Calu3 (cell line): ENCODE measurements at regions not wholly inside any gene's neighbourhood (a gene's known extent, or its start where the extent isn't known, plus 50 kb on each side); places are given as distances from the start of the nearest gene placed in this dataset.

ENCODE experiments used
- BruUV-seq: library from RNA; stranded (reverse); fragments of 400-500 nt; replicated peaks from 2 replicates; lab custom pipeline; 2021; lab: Mats Ljungman, UMichigan
- CTCF ChIA-PET: fragments of 300-600 bp; sonication (Branson Sonifier 250); formaldehyde crosslinking; loops from one replicate; lab custom pipeline; 2022; ENCODE audit warnings: antibody characterized with exemption; lab: Charles Lee
- DNase-seq: peaks from one replicate; pipeline ENCODE4 v3.0.0; 2022
- H3K27ac Mint-ChIP-seq: one replicate; pipeline ENCODE4 v1.8.0; 2022; ENCODE audit warnings: mixed read lengths; ENCODE audit not compliant: unreplicated experiment
- H3K27me3 Mint-ChIP-seq: one replicate; pipeline ENCODE4 v1.8.0; 2022; ENCODE audit warnings: mixed read lengths; ENCODE audit not compliant: unreplicated experiment
- H3K36me3 Mint-ChIP-seq: one replicate; pipeline ENCODE4 v1.8.0; 2022; ENCODE audit warnings: mild to moderate bottlenecking, moderate library complexity, mixed read lengths; ENCODE audit not compliant: insufficient read depth, unreplicated experiment
- H3K4me1 Mint-ChIP-seq: one replicate; pipeline ENCODE4 v1.8.0; 2022; ENCODE audit warnings: mild to moderate bottlenecking, low read depth, mixed read lengths; ENCODE audit not compliant: unreplicated experiment
- H3K4me3 Mint-ChIP-seq: one replicate; pipeline ENCODE4 v1.8.0; 2022; ENCODE audit warnings: mild to moderate bottlenecking, low read depth, moderate library complexity, mixed read lengths; ENCODE audit not compliant: unreplicated experiment
- H3K9me3 Mint-ChIP-seq: one replicate; pipeline ENCODE4 v1.8.0; 2022; ENCODE audit warnings: low read depth, mixed read lengths; ENCODE audit not compliant: unreplicated experiment
- intact Hi-C: fragments of 100-400 bp; cut with micrococcal nuclease; formaldehyde crosslinking; loops from one replicate; pipeline ENCODE4 v1.10.0; 2022; ENCODE audit not compliant: unreplicated experiment
- TF ChIP-seq, protein P1 (sequence below): fragments of 200-600 bp; IDR thresholded peaks from one replicate; pipeline ENCODE4 v1.8.0; 2022; ENCODE audit warnings: antibody characterized with exemption; ENCODE audit not compliant: unreplicated experiment

DNA sequence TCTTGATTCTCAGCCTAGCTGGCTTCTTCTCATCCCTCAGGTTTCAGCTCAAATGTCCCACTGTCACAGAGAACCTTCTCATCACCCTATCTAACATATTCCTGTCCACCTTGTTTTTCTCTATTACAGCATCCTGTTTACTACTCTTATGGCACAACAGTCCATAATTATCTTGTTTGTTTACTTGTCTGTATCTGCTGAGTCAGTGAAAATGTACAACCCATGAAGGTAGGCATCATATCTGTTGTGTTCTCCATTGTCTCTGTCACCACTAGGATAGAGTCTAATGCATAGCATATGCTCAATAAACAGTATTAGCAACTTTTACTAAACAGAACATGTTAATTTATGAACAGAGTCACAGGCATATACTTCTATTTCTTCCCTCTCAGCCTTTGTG lies 261.7 kb downstream of the ETAA1 start:
- H3K36me3 Mint-ChIP-seq = no peaks in the 10 kb centered on the region
- H3K4me3 Mint-ChIP-seq = no peak overlapping the region
- TF ChIP-seq, protein P1, sequence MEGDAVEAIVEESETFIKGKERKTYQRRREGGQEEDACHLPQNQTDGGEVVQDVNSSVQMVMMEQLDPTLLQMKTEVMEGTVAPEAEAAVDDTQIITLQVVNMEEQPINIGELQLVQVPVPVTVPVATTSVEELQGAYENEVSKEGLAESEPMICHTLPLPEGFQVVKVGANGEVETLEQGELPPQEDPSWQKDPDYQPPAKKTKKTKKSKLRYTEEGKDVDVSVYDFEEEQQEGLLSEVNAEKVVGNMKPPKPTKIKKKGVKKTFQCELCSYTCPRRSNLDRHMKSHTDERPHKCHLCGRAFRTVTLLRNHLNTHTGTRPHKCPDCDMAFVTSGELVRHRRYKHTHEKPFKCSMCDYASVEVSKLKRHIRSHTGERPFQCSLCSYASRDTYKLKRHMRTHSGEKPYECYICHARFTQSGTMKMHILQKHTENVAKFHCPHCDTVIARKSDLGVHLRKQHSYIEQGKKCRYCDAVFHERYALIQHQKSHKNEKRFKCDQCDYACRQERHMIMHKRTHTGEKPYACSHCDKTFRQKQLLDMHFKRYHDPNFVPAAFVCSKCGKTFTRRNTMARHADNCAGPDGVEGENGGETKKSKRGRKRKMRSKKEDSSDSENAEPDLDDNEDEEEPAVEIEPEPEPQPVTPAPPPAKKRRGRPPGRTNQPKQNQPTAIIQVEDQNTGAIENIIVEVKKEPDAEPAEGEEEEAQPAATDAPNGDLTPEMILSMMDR = no peak
- no peaks in the 10 kb centered on the region for H3K4me1 Mint-ChIP-seq
- CTCF ChIA-PET = no interaction called here
- DNase-seq = no peak
- no TSS peak for BruUV-seq
- H3K27ac Mint-ChIP-seq = no peak overlapping the region
- H3K9me3 Mint-ChIP-seq = peaks cover 9% of the 10 kb centered on the region
- no peaks in the 10 kb centered on the region for H3K27me3 Mint-ChIP-seq
- intact Hi-C loops = no loop called here

DNA sequence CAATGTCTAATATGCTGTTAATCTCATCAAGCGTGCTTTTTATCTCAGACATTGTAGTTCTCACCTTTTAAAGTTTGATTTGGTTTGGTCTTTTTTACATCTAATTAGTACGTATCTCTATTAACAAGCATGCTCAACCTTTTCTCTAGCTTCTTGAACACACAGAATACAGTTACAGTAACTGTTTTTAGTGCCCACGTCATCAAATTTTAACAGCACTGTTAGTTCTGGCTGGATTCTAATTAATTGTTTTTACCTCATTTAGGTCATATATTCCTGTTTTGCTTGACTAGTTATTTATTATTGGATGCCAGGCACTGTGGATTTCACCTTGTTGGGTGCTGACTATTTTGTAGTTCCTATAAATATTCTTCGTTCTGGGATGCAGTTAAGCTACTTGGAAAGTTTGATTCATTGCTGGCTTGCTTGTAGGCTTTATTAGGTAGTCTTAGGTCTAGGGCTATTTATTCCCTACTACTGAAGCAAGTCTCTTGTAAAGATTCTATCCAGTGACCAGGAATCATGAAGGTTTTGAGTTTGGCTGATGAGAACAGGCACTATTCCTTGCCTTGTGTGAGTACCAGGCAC lies 263.0 kb downstream of the ETAA1 start:
- no TSS peak for BruUV-seq
- Mint-ChIP-seq H3K9me3 (peaks cover 9% of the 10 kb centered on the region), H3K27me3 (no peaks in the 10 kb centered on the region), H3K36me3 (no peaks in the 10 kb centered on the region), H3K4me3 (no peak overlapping the region), H3K4me1 (no peaks in the 10 kb centered on the region), H3K27ac (no peak overlapping the region)
- CTCF ChIA-PET = no interaction called here
- intact Hi-C loops = no loop called here
- TF ChIP-seq, protein P1 = no peak
- DNase-seq = no peak

DNA sequence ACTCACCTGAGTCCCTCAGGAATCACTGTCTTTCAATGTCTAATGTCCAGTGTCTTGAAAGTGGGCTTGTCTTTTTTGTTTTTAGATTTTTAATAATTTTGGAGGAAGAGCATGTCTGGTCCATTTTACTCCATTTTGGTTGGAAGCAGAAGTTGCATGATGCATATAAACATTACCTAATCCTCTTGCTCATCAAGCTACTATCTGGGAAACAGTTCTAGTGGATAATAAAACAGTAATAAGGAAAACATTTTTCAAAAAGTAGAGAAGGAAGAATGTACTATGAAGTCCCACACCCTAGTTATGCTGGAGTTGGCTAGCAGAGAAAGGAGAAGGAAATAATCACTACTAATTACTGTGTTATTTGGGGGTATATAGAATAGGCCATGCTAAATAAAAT lies 263.7 kb downstream of the ETAA1 start:
- peaks cover 9% of the 10 kb centered on the region for H3K9me3 Mint-ChIP-seq
- no peaks in the 10 kb centered on the region for H3K4me1 Mint-ChIP-seq
- TF ChIP-seq, protein P1 = no peak
- no peak overlapping the region for H3K4me3 Mint-ChIP-seq
- BruUV-seq = no TSS peak
- H3K36me3 Mint-ChIP-seq = no peaks in the 10 kb centered on the region
- DNase-seq = no peak
- intact Hi-C loops = no loop called here
- CTCF ChIA-PET = no interaction called here
- no peaks in the 10 kb centered on the region for H3K27me3 Mint-ChIP-seq
- H3K27ac Mint-ChIP-seq = no peak overlapping the region

DNA sequence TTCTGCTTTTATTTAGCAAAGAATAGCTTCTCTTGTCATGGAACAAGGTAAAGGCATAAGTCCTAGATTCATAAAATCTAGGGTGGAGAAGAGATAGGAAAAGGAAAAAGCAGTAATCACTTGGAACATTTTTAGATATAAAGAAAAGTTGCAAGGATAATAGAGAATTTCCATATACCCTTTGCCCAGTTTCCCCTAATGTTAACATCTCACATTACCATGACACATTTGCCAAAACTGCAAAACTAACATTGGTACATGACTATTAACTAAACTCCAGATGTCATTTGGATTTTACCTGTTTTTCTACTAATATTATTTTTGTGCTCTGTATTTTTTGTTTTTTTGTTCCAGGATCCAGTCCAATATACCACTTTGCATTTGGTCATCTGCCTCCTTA lies 265.1 kb downstream of the ETAA1 start:
- no peaks in the 10 kb centered on the region for H3K4me1 Mint-ChIP-seq
- no peak overlapping the region for H3K27ac Mint-ChIP-seq
- no TSS peak for BruUV-seq
- peaks cover 9% of the 10 kb centered on the region for H3K9me3 Mint-ChIP-seq
- TF ChIP-seq, protein P1 = no peak
- no peak overlapping the region for H3K4me3 Mint-ChIP-seq
- no peaks in the 10 kb centered on the region for H3K36me3 Mint-ChIP-seq
- H3K27me3 Mint-ChIP-seq = no peaks in the 10 kb centered on the region
- intact Hi-C loops = no loop called here
- DNase-seq = no peak
- CTCF ChIA-PET = no interaction called here
